ENCODE measurements at regions not wholly inside any gene's neighbourhood (a gene's known extent, or its start where the extent isn't known, plus 50 kb on each side); places are given as distances from the start of the nearest gene placed in this dataset.

GRCh38 chr3:59580499-59580898, 530.7 kb upstream of the CFAP20DC start:
- TF ChIP-seq ZNF274 (IDR thresholded peaks at IDR 0.05; ENCODE audit: low read depth, low read length) = no peak
- no peak overlapping the region for H3K4me3 ChIP-seq (ENCODE audit: low read length)

- TF ChIP-seq ZNF274 (IDR thresholded peaks at IDR 0.05; ENCODE audit: low read depth, low read length) = no peak
- H3K4me3 ChIP-seq (ENCODE audit: low read length) = no peak overlapping the region
These were observed 528.3 kb upstream of the CFAP20DC start for GRCh38 chr3:59578129-59578528.

GRCh38 chr3:59576606-59577005, 526.8 kb upstream of the CFAP20DC start:
- no peak for TF ChIP-seq ZNF274 (IDR thresholded peaks at IDR 0.05; ENCODE audit: low read depth, low read length)
- H3K4me3 ChIP-seq (ENCODE audit: low read length) = no peak overlapping the region

DNA sequence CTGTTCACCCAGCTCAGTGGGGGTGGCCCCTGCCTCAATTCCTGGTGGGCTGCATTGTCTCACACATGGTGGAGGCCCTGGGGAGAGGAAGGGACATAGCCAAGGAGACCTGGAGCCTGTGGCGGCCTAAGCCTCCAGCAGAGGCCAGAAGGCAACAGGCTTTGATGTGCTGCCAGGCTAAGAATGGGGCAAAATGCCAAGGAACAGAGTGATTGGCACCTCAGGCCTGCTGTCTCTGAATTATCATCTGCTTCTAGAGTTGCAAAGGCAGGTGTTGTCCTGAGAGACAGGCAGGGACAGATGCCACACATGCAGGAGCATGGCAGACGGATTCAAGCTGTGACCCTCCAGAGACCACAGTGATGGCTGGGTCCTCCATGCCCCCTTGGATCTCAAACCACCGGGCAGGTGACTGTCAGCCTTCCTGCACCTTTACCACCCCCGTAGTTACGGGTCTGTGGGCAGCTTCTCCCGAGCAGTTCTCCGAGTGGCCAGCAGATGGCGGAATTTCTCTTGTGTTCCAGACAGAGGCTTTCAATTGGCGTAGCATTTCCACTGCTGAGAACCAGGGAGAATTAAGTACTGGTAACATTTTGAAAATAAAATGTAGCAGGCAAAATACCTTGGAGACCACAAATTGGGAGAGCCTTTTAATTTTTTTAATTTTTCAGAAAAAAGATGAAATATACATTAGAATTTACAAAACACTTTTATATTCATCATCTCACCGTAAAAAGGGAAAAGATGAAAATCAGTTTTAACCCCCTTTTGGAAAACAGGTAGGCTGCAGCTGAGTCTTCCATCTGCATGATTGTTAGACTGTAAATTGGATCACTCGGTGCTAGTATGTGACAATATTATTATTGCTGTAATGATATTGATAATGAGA, 525.5 kb upstream of the CFAP20DC start:
- TF ChIP-seq ZNF274 (IDR thresholded peaks at IDR 0.05; ENCODE audit: low read depth, low read length) = no peak
- no peak overlapping the region for H3K4me3 ChIP-seq (ENCODE audit: low read length)

DNA sequence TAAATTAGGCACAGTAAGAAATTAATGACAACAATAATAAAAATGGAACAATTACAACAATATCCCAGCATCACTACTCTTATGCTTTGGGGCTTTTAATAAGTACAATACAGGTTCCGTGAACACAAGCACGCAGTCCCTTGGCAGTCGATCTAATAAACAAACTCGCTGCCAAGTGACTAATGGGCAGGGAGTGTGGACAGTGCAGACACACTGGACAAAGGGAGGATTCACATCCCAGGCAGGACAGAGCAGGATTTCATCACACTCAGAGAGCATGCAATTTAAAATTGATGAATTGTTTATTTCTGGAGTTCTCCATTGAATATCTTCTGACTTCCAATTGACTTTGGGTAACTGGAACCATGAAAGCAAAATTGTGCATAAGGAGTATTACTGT, 524.1 kb upstream of the CFAP20DC start:
- no peak overlapping the region for H3K4me3 ChIP-seq (ENCODE audit: low read length)
- TF ChIP-seq ZNF274 (IDR thresholded peaks at IDR 0.05; ENCODE audit: low read depth, low read length) = no peak

- no peak for TF ChIP-seq ZNF274 (IDR thresholded peaks at IDR 0.05; ENCODE audit: low read depth, low read length)
- no peak overlapping the region for H3K4me3 ChIP-seq (ENCODE audit: low read length)
These were observed 522.3 kb upstream of the CFAP20DC start for GRCh38 chr3:59572106-59572505.

DNA sequence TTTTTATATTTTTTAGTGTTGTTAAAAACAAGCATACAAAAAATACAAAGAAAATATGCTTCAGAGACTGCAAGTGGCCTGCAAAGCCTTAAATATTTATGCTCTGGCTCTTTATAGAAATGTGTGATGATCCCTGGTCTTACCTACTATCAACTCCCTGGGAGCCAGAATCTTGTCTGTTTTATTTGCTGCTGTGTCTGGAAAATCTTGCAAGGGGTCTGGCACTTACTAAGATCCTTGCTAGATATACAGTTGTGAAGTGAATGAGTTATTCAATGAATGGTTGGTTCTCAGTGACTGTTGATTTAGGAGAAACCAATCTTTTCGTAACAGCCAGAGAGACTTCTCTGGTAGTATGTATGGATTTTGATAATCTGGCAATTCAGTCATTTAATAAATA, 521.0 kb upstream of the CFAP20DC start:
- H3K4me3 ChIP-seq (ENCODE audit: low read length) = no peak overlapping the region
- TF ChIP-seq ZNF274 (IDR thresholded peaks at IDR 0.05; ENCODE audit: low read depth, low read length) = no peak

- TF ChIP-seq ZNF274 (IDR thresholded peaks at IDR 0.05; ENCODE audit: low read depth, low read length) = no peak
These were observed 517.8 kb upstream of the CFAP20DC start for GRCh38 chr3:59567661-59568060.

DNA sequence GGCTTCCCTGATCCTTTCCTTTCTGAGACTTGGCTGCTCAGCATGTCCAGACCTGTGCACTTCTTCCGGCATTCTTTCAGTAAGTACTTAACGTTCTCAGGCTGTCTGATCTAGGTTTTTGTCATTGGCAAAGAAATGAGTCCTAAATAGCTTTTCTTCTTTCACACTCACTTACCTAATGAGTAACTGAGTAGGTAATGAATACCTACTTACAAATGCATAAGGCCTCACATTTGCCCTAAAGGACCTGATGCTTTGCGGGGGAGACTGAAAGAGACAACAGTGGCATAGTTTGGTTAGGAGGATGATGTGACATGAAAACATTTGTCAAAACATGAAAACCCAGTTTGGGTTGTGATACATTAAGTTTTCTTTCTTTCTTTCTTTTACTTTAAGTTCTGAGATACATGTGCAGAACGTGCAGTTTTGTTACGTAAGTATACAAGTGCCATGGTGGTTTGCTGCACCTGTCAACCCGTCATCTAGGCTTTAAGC, 516.7 kb upstream of the CFAP20DC start:
- no peak overlapping the region for H3K4me3 ChIP-seq (ENCODE audit: low read length)
- TF ChIP-seq ZNF274 (IDR thresholded peaks at IDR 0.05; ENCODE audit: low read depth, low read length) = no peak

More at GRCh38 chr3:59567661-59568060, 517.8 kb upstream of the CFAP20DC start:
- no peak overlapping the region for H3K4me3 ChIP-seq (ENCODE audit: low read length)

- no peak overlapping the region for H3K4me3 ChIP-seq (ENCODE audit: low read length)
- TF ChIP-seq ZNF274 (IDR thresholded peaks at IDR 0.05; ENCODE audit: low read depth, low read length) = no peak
These were observed 515.3 kb upstream of the CFAP20DC start for GRCh38 chr3:59565125-59565524.

- TF ChIP-seq ZNF274 (IDR thresholded peaks at IDR 0.05; ENCODE audit: low read depth, low read length) = no peak
- no peak overlapping the region for H3K4me3 ChIP-seq (ENCODE audit: low read length)
These were observed 514.1 kb upstream of the CFAP20DC start for GRCh38 chr3:59563966-59564365.

DNA sequence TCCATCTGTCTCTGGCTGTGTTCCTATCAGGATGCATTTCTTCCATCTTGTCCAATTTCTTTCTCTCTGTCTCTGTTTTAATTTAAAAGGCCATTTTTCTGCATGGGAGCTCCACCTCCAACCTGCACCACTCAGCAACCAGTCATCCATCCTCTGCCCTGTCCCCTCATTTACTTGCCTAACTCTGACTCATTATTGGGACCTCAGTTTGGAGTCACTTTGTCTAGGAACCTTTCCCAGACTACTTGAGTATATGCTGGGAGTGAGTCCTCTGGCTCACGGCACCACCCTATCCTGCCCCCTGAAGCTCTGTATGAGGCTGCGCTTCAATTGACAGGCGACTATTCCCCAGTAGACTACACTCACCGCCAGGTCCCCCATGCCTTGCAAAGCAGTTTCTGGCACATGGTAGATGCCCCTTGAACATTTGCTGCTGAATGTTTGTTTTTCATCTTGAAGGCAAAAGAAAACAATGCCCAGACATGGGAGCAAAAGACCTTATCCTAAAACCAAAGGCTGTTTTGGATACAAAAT, 513.3 kb upstream of the CFAP20DC start:
- TF ChIP-seq ZNF274 (IDR thresholded peaks at IDR 0.05; ENCODE audit: low read depth, low read length) = no peak

DNA sequence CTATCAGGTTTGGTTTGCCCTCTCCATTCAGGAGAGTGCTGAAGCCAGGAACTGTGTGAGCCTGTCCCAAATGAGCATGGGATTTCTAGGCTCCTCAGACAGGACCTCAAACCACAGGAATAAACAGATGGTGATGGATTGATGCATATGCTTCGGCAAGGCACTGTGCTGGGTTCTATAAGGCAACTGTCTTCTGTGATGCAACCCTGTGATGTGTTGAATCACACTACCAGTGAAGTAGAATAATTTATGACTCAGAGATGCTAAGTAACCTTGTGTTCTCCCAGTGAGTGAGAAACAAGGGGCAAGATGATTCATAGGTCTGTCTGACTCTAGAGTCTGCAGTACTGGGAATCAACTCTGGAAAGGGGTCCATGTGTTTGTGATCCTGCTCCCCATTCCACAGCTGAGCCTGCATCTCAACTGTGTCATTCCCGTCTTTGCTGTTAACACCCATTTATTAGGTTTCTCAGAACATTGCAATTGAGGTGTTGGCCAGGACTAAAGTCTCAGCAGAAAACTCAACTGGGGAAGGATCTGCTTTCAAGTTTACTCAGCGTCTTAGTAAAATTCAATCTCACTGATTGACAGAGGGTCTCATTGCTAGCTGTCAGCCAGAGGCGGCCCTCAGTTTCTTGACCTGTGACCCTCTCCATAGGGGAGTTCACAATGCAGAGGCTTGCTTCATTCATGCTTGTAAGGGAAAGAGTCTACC, 510.1 kb upstream of the CFAP20DC start:
- no peak for TF ChIP-seq ZNF274 (IDR thresholded peaks at IDR 0.05; ENCODE audit: low read depth, low read length)
- no peak overlapping the region for H3K4me3 ChIP-seq (ENCODE audit: low read length)

More for the DNA sequence above, 513.3 kb upstream of the CFAP20DC start:
- no peak overlapping the region for H3K4me3 ChIP-seq (ENCODE audit: low read length)

DNA sequence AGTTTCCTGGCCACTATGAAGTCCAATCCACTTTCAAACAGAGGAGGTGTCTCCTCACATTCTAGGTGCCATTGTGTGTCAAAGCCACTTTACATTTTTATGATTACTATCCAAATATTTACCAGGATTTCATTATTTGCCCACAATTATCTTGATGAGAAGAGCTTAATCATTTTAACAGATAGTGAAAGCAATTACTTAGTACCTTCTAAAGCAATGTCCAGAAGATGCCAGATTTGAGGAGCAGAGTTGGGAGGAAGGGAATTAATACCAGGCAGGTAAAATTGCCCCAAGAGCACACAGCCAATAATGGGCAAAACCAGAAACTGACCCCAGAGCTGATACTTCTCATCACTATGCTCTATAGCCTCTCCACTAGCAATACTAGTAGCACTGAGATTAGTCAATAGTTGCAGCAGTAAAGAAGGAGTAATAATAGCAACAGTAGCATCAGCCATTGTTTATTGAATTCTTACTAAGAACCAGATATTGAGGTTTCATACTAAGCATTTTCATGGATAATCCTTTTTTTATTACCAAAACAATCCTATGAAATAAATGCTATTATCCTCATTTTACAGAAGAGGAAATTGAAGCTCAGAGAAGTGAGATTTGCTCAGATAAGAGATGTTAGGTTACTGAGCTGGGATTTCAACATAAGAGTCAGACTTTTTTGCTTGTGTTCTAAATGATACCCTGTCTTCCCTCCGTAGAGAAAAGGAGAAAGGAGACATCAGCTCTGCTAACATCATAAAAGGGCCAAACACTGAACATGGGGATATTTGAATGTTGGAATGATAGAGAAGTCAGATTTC, 509.3 kb upstream of the CFAP20DC start:
- TF ChIP-seq ZNF274 (IDR thresholded peaks at IDR 0.05; ENCODE audit: low read depth, low read length) = no peak
- no peak overlapping the region for H3K4me3 ChIP-seq (ENCODE audit: low read length)
